ENCODE measurements at regions not wholly inside any gene's neighbourhood (a gene's known extent, or its start where the extent isn't known, plus 50 kb on each side); places are given as distances from the start of the nearest gene placed in this dataset.

DNA sequence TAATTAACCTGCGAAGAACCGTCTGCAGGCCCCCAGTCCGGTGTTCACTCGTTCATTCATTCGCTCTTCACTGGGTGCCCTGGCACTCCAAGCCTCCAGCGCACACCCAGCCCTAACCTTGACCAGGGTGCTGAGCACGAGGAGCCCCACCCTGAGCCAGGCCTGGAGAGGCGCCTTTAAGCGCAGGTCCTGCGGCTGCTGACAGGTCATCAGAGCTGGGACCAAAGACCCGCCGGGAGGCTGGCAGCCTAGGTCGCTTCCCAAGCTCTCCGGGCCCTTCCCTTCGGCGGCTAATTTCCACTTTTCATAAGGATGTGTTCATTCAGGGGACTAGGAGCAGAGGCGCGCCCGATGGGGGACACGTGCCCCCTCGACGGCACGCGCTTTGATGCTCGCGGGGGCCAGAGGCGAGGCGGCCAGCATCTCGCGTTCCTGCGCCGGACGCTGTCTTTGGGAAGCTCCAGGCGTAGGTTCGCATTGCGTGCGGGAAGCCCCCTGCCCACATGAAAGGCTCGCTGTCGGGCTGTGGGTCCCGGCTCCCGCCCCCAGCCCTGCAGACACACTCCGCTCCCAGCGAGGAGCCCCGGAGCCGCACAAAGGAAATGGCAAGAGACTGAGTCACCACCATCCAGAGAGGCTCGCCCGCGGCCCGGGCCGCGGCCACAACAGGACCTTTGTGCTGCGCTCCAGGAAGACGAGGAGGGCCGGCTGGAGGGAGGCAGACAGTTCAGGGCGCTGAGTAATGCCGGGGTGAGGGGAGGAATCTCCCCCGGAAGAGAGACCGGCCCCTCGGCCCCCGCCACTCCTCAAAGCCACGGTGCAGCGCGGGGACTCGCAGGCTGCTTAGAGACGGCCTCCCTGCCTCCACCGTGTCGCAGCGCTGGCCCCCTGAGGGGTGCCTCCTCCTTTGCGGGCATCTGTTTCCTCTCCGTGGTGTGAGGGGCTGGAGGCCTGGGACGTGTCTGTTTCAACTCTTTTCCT lies 266.4 kb upstream of the HES1 start:
- WGBS, 10 experiments, result 69 to 100% (median 82%) methylated on average over 1 to 11 of the region's 71 CpGs; no CpG with 5 or more reads in 4 of the 10 experiments
- Histone ChIP-seq H3K4me3 (no peak overlapping the region), H3K27ac (peak overlapping the region in 1 of 2 donors; percentile 1), H3K4me1 (replicated peaks in 1 of 2) (peaks cover 0 to 13% of the 10 kb centered on the region in 2 donors)
- ATAC-seq (replicated peaks in 6 of 8), result peak in 6 of 8 experiments; percentile 82 to 97 (median 95)
- in situ Hi-C loops (cut with MboI; ENCODE audit: low pct_unique_long_range_greater_than_20kb in 2 of 9, low sequenced_read_pairs in 9 of 9, unreplicated experiment in 9 of 9), result no loop called here

DNA sequence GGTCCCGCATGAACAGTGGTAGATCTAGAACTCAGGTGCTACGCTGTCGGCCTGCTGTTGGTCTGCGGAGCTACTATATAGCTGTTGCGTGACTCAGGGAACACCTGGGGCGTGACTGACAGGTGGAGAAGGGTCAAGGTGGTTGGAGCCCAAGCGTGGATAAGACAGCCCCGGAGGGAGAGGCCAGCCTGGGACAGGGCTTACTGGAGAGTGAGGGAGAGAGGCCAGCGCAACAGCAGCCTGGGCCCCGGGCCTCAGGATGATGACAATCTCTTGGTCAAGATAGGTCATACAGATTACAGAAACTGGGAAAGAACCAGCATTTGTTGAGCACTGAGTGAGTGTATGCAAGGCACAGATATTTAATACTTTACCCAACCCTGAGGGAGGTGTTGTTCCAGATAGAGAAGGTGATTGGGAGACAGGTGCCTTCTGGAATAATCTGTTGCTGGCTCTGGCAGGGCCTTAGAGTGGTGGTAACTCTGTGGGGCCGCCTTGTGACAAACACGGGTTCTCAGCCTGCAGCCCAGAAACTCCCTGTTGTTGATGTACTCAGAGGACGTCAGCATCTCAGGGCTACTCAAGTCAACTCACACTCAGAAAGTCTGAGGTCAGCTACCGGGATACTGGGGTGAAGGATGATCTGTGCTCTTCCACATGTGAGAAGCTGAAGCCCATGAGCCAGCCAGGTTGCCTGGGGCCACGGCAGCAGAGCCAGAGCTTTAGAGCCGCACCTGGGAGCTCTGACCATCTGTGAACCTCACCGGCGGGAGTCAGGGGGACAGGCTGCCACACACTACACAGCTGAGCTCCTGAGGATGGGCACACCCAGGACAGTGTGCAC lies 265.4 kb upstream of the HES1 start:
- no peak overlapping the region for H3K27ac ChIP-seq
- H3K4me1 ChIP-seq (replicated peaks in 1 of 2), result peaks cover 0 to 13% of the 10 kb centered on the region in 2 donors
- WGBS, 10 experiments, result 50 to 95% (median 82%) methylated on average over 2 to 10 of the region's 18 CpGs; no CpG with 5 or more reads in 3 of the 10 experiments
- in situ Hi-C loops (cut with MboI; ENCODE audit: low pct_unique_long_range_greater_than_20kb in 2 of 9, low sequenced_read_pairs in 9 of 9, unreplicated experiment in 9 of 9), result no loop called here
- no peak overlapping the region for H3K4me3 ChIP-seq
- peak in 3 of 8 experiments; percentile 38 to 73 (median 58) for ATAC-seq (replicated peaks in 6 of 8)

DNA sequence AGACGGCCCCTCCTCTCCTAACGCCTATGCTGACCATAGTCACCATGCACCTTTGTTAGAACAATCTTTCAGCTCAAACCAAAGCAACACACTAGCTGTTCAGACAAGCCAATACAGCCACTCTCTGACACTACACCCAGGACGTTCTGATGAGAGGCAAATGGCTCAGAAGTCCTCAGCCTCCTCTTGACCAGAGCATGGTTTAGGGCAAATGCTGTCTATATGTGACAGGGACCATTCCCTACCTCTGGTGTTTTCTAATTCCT lies 264.8 kb upstream of the HES1 start:
- H3K27ac ChIP-seq, result no peak overlapping the region
- peaks cover 2 to 18% of the 10 kb centered on the region in 2 donors for H3K4me1 ChIP-seq (replicated peaks in 1 of 2)
- in situ Hi-C loops (cut with MboI; ENCODE audit: low pct_unique_long_range_greater_than_20kb in 2 of 9, low sequenced_read_pairs in 9 of 9, unreplicated experiment in 9 of 9), result no loop called here
- no peak for ATAC-seq (replicated peaks in 6 of 8)
- H3K4me3 ChIP-seq, result no peak overlapping the region
- 20 to 90% (median 58%) methylated on average over 1 to 3 of the region's 3 CpGs; no CpG with 5 or more reads in 5 of the 10 experiments for WGBS, 10 experiments

DNA sequence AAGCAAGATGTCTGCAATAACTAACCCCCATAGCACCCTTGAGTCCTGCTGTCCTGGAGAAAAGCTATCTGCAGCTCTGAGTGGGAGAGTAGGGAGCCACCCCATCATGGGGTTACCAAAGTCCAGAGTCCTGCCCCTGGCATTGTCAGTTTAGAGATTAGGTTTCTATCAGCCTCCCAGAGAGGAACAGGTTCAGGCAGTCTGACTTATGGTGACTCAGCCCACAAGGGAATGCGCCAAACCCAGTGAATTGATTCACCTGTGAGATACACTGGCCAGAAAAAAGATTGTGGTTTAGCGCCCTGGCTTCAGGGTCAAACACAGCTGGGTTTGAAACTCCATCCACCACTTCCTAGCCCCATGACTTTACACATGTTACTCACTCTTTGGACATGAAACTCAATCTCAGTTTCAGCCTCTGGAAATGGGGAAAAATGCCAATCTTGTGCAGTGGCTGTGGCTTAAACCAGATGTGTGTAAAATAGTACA lies 263.6 kb upstream of the HES1 start:
- WGBS, 10 experiments, result 60% methylated on average over 2 of the region's 2 CpGs; no CpG with 5 or more reads in 9 of the 10 experiments
- peak in 2 of 8 experiments; percentile 27 to 46 for ATAC-seq (replicated peaks in 6 of 8)
- H3K4me3 ChIP-seq, result no peak overlapping the region
- no peak overlapping the region for H3K27ac ChIP-seq
- in situ Hi-C loops (cut with MboI; ENCODE audit: low pct_unique_long_range_greater_than_20kb in 2 of 9, low sequenced_read_pairs in 9 of 9, unreplicated experiment in 9 of 9), result no loop called here
- peaks cover 2 to 22% of the 10 kb centered on the region in 2 donors for H3K4me1 ChIP-seq (replicated peaks in 1 of 2)

DNA sequence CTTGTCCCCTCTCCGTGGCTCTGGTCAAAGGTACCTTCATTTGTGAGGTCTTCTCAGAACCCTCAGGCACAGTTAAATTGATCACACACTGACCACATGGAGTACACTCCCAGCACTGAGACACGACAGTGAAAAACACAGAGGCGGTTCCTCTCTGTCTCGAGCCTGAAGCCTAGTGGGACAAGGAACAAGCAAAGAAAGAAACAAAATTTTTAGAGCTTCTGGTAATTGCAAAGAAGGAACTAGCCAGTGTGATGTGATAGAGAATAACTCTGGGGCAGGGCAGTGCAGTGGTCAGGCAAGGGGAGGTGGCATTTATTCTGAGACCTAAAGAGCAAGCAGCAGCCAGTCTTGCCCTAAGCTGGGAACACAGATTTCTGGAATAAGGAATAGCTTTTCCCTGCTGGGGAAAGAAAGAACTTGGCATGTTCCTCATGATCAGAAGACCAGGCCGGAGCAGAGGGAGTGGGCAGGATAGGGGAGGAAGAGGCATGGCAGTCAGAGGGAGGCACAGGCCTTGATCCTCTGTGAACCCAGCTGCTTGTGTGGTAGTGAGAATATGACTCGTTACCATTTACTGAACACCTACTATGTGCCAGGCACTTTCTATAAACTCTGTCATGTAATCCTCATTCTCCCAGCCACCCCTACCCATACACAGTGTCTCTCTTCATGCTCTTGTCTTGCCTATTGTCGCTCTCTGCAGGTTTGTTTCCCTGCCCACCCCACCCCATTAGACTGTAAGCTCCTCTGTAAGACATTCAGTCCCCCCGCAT lies 262.3 kb upstream of the HES1 start:
- 60 to 100% (median 89%) methylated on average over 1 to 6 of the region's 8 CpGs; no CpG with 5 or more reads in 2 of the 10 experiments for WGBS, 10 experiments
- Histone ChIP-seq H3K4me3 (no peak overlapping the region), H3K4me1 (replicated peaks in 1 of 2) (peaks cover 2 to 22% of the 10 kb centered on the region in 2 donors), H3K27ac (no peak overlapping the region)
- ATAC-seq (replicated peaks in 6 of 8), result no peak
- in situ Hi-C loops (cut with MboI; ENCODE audit: low pct_unique_long_range_greater_than_20kb in 2 of 9, low sequenced_read_pairs in 9 of 9, unreplicated experiment in 9 of 9), result no loop called here

DNA sequence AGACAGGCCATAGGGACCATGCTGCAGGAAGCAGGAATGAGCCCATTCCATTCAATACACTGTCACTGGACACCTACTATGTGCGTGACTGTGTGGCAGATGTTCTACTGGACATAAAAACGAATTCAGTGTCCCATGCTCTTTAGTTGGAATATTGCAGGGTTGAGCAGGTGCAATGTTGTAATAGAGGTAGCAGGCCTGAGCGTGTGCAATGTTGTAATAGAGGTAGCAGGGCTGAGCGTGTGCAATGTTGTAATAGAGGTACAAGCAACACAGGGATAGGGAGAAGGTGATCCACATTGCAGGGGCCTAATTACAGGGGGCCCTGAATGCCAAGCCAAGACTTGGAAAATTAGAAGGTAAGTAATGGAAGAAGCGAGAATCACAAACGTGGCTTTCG lies 261.4 kb upstream of the HES1 start:
- WGBS, 10 experiments, result 66 to 90% (median 82%) methylated on average over 2 to 7 of the region's 7 CpGs; no CpG with 5 or more reads in 1 of the 10 experiments
- in situ Hi-C loops (cut with MboI; ENCODE audit: low pct_unique_long_range_greater_than_20kb in 2 of 9, low sequenced_read_pairs in 9 of 9, unreplicated experiment in 9 of 9), result no loop called here
- ATAC-seq (replicated peaks in 6 of 8), result no peak
- Histone ChIP-seq H3K27ac (no peak overlapping the region), H3K4me3 (no peak overlapping the region), H3K4me1 (replicated peaks in 1 of 2) (peaks cover 2 to 21% of the 10 kb centered on the region in 2 donors)

DNA sequence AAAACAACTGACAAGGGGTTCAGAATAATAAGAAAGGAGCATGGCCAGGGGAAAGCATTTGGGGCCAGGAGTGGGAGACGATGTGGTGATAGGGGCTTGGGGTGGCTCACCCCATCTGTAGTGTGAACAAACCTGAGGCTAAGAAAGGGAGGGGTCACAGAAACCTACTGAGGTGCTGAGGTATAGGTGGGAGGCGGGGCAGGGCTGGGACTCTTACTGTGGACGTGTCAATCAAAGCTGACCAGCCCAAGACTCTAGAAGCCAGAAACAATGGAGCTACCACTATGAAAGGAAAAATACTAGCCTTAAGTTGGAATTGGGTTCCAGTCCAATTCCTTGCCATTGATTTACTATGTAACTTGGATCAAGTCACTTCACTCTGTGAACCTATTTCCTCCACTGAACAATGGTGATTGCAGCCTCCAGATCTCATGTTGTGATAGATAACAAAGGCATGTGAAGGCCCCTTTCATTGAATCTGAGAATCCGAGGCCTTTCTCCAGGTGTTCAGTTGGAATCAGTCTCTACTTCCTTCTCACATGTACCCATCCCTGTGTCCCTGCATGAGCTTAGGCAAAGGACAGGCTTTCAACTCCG lies 260.9 kb upstream of the HES1 start:
- no peak for ATAC-seq (replicated peaks in 6 of 8)
- in situ Hi-C loops (cut with MboI; ENCODE audit: low pct_unique_long_range_greater_than_20kb in 2 of 9, low sequenced_read_pairs in 9 of 9, unreplicated experiment in 9 of 9), result no loop called here
- WGBS, 10 experiments, result 60 to 100% (median 90%) methylated on average over 1 to 4 of the region's 5 CpGs; no CpG with 5 or more reads in 2 of the 10 experiments

DNA sequence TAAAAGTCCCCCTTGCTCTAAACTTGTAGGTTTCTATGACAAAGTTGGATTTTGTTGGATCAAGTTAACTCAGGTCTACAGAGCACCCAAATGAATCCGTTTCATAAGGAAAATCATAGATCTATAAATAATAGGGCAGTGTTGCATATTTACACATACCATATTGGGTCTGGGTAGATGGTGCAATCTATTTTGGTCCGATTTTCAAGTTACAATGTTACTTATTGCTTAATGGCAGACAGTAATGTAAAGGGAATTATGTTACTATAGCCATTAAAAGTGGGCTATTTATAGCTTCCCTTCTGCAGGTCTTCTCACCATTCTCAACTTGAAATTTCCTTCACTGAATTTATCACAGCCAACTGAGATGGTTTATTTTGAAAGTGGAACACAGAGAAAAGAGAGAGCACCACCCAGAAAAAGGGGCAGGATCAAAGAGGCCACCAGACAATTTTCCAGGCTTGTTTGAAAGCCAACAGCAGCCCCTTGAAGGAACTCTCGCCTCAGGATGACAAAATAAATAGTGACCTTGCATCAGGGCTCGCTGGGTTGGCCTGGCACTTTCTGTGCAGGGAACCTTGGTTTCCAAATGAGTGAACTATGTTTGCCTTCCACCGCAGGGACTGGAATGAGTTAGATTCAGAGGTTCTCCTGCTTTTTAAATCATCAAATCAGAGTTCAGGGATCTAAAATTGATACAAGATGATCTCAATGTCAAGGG lies 260.2 kb upstream of the HES1 start:
- H3K4me3 ChIP-seq, result no peak overlapping the region
- no peak overlapping the region for H3K27ac ChIP-seq
- ATAC-seq (replicated peaks in 6 of 8), result peak in 1 of 8 experiments; percentile 22
- 40 to 100% (median 70%) methylated on average over 1 to 5 of the region's 5 CpGs; no CpG with 5 or more reads in 2 of the 10 experiments for WGBS, 10 experiments
- peaks cover 2 to 19% of the 10 kb centered on the region in 2 donors for H3K4me1 ChIP-seq (replicated peaks in 1 of 2)
- in situ Hi-C loops (cut with MboI; ENCODE audit: low pct_unique_long_range_greater_than_20kb in 2 of 9, low sequenced_read_pairs in 9 of 9, unreplicated experiment in 9 of 9), result no loop called here

More for the DNA sequence above, 260.9 kb upstream of the HES1 start:
- Histone ChIP-seq H3K4me1 (replicated peaks in 1 of 2) (peaks cover 2 to 19% of the 10 kb centered on the region in 2 donors), H3K27ac (no peak overlapping the region), H3K4me3 (no peak overlapping the region)

DNA sequence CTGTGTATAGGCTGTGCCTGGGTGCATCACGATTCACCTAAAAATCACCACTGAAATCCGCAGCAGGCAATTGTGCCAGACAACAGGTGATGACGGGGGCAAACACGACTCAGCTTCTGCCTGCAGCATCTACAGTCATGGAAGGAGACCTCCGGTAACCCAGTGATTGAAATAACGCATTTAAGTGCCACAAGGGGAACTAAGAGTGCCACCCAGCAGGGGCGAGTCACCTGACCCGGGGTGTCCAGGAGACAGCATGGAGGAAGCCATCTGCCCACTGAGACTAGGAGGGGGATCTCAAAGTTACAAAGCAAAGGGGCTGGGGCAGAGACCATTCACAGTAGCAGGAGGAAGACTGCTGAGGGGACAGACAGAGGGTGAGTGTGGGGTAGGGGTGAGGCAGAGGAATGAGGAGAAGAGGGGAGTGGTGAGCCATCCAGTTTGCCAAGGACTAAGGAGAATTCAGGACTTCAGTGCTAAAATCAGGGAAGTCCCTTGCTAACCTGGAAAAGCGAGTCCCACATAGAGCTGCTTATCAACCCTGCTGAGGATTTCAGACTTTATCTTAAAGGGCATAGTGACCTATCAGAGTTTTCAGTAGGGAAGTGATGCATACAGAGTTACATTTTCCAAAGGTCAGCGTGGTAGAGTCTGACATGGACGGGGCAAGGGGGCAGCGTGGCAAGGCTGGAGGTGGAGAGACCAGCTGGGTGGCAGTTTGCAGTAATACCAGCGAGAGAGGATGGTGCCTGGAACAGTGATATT lies 256.7 kb upstream of the HES1 start:
- Histone ChIP-seq H3K4me1 (replicated peaks in 1 of 2) (peaks cover 7 to 23% of the 10 kb centered on the region in 2 donors), H3K27ac (no peak overlapping the region), H3K4me3 (no peak overlapping the region)
- in situ Hi-C loops (cut with MboI; ENCODE audit: low pct_unique_long_range_greater_than_20kb in 2 of 9, low sequenced_read_pairs in 9 of 9, unreplicated experiment in 9 of 9), result no loop called here
- WGBS, 10 experiments, result 69 to 100% (median 79%) methylated on average over 1 to 9 of the region's 13 CpGs; no CpG with 5 or more reads in 1 of the 10 experiments
- peak in 1 of 8 experiments; percentile 46 for ATAC-seq (replicated peaks in 6 of 8)

DNA sequence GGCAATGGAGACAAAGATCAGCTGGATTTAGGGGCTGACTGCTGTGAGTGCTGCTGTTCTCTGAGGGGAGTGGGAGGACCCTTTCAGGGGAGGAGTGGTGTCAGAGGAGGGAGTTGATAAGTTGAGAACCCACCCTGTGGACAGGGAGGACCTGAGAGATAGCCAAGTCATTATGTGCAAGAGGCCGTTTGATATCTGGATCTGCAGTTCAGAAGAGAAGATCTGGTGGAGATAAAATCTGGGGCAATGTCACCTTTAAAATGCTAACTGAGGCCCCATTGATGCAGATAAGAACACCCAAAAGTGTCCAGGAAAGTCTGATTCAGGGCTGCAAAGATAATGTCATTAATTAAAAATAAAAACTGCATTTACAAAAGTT lies 256.1 kb upstream of the HES1 start:
- ATAC-seq (replicated peaks in 6 of 8), result no peak
- Histone ChIP-seq H3K27ac (no peak overlapping the region), H3K4me3 (no peak overlapping the region), H3K4me1 (replicated peaks in 1 of 2) (peaks cover 12 to 28% of the 10 kb centered on the region in 2 donors)
- 50 to 100% (median 86%) methylated on average over 1 of the region's 1 CpG; no CpG with 5 or more reads in 5 of the 10 experiments for WGBS, 10 experiments
- in situ Hi-C loops (cut with MboI; ENCODE audit: low pct_unique_long_range_greater_than_20kb in 2 of 9, low sequenced_read_pairs in 9 of 9, unreplicated experiment in 9 of 9), result no loop called here

DNA sequence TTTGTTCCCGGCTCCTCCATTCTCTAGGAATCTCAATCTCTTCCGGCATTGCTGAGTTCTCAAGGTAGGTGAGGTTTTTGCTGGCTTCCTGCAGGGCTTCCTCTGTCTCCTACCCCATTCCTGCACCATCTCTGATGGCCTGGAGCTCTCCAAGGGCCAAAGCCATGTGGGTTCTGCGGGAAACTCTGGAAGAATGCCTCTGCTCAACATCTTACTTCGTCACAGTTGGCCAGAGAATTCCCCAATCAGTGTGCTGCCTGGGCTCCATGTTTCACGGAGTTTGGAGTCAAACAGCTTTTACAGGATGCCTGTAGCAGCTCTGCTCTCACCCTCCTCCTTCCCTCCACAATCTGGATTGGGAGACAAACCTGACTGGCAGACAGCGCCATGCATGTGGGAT lies 253.9 kb upstream of the HES1 start:
- in situ Hi-C loops (cut with MboI; ENCODE audit: low pct_unique_long_range_greater_than_20kb in 2 of 9, low sequenced_read_pairs in 9 of 9, unreplicated experiment in 9 of 9), result no loop called here
- Histone ChIP-seq H3K4me3 (no peak overlapping the region), H3K27ac (no peak overlapping the region), H3K4me1 (replicated peaks in 1 of 2) (peaks cover 9 to 18% of the 10 kb centered on the region in 2 donors)
- no peak for ATAC-seq (replicated peaks in 6 of 8)
- 60 to 100% (median 88%) methylated on average over 1 to 5 of the region's 6 CpGs; no CpG with 5 or more reads in 3 of the 10 experiments for WGBS, 10 experiments
